NOMO-1 treated with DMSO at 0.1 percent for 48 hours (cell line): ENCODE measurements at regions not wholly inside any gene's neighbourhood (a gene's known extent, or its start where the extent isn't known, plus 50 kb on each side); places are given as distances from the start of the nearest gene placed in this dataset.
"Not testable (repeated sequence)": the region's sequence is repeated elsewhere in the genome, so short reads cannot be mapped to it uniquely, and the experiment has no call there.

Experiments
- DNase-seq: peaks from one replicate; lab custom pipeline; 2025; ENCODE audit not compliant: unreplicated experiment; lab: John Stamatoyannopoulos, UW

DNA sequence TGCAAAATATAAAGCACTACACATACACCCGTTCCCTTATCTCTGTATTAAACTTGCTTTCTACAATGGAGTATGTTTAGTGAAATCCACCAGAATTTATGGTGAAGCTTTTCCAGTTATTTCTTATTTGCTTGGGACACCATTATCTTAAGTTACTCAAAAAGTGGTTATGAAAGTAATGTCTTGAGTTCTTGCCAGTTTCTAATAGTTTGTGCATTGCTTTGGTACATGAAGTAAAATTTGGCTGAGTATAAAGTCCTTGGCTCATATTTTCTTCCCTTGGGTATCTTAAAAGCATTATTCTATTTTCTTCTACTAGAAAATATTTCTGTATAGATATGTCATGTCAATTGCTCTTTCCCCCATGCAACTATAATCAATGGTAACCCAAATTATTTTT is 85.2 kb downstream of the POLR1F start:
- no peak for DNase-seq

GRCh38 chr7:19621740-19622139 is 87.1 kb downstream of the POLR1F start:
- no peak for DNase-seq

DNA sequence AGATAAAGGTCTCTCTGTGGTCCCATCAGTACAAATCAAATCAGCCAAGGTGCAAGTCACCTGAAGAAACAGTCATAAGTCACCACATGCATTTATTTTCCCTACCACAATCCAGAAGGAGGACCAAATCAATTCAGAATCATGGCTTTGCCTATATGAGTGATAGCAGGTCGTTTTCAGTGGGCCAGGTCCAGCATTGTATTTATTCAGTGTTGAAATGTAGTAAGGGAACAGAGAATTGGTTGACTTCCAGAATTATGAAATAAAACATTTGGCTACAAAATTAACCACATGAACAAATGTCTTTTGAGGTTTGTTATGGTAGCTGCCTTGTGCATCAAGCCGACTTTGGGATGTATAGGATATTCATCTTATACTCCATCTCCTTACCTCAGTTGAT is 88.4 kb downstream of the POLR1F start:
- DNase-seq, result no peak

- no peak for DNase-seq
These were observed 89.7 kb downstream of the POLR1F start for GRCh38 chr7:19619122-19619521.

DNA sequence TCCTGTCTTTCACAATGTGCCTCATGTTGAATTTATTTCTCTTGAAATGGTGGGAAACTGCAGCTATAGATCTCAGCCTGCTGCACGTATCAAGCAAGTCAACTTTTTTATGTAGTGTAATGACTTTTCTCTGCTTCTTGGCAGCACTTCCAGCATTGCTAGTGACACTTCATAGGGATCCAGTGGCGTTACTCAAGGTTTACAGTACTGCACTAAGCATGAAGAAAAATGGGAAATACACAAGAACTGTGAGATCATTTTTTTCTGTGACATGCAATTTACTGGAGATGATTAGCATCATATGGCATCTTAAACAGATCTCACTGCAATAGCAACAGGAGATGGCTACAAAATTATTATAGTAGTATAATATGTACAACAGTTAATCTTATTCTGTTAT is 90.9 kb downstream of the POLR1F start:
- DNase-seq, result no peak

- no peak for DNase-seq
These were observed 98.5 kb downstream of the POLR1F start for GRCh38 chr7:19610194-19610943.

GRCh38 chr7:19589446-19589845 is 119.4 kb downstream of the POLR1F start:
- no peak for DNase-seq

GRCh38 chr7:19587291-19587690 is 121.5 kb downstream of the POLR1F start:
- peak; percentile 3 for DNase-seq

DNA sequence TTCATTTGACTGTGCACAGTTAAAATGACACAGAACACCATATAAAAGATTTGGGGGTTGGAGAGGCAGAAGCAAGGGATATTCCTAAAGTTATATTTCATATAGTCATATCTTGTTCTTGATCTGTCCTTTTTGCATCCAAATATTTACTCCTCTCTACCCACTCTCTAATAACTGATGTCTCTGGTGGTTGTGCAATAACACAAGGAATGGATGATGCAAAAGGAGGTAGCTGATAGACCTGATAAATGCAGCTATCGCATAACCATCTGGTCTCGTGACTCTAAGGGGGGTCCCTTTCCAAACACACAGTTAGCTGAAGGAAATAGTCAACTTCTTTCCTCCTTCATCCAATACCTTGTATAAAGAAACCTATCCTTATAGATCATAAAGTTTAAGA is 123.1 kb downstream of the POLR1F start:
- DNase-seq, result no peak

- DNase-seq, result no peak
These were observed 132.8 kb downstream of the POLR1F start for GRCh38 chr7:19575909-19576557.

DNA sequence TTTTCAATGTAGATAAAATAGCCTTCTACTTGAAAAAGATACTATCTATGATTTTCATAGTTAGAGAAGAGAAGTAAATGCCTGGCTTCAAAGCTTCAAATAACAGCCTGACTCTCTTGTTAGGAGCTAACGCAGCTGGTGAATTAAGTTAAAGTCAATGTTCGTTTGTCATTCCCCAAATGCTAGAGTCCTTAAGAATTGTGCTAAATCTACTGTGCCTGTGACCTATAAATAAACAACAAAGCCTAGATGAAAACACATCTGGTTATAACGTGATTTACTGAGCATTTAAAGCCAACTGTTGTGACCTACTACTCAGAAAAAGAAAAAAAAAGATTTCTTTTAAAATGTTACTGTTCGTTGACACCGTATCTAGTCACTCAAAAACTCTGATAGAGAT is 134.7 kb downstream of the POLR1F start:
- DNase-seq, result no peak

GRCh38 chr7:19572566-19572965 is 136.3 kb downstream of the POLR1F start:
- no peak for DNase-seq

- no peak for DNase-seq
These were observed 141.8 kb downstream of the POLR1F start for GRCh38 chr7:19567011-19567410.

DNA sequence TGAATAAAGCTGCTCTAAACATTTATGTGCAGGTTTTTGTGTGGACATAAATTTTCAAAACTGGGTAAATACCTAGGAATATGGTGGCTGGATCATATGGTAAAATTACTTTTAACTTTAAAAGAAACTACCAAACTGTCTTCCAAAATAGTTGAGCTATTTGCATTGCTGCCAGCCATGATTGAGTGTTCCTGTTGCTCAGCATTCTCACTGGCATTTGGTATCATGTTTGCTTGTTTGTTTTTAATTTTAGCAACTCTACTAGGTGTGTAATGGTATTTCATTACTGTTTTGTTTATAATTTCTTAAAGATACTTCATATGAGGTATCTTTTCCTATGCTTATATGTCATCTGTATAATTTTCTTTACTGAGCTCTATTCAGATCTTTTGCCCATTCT is 143.2 kb downstream of the POLR1F start:
- DNase-seq, result no peak

DNA sequence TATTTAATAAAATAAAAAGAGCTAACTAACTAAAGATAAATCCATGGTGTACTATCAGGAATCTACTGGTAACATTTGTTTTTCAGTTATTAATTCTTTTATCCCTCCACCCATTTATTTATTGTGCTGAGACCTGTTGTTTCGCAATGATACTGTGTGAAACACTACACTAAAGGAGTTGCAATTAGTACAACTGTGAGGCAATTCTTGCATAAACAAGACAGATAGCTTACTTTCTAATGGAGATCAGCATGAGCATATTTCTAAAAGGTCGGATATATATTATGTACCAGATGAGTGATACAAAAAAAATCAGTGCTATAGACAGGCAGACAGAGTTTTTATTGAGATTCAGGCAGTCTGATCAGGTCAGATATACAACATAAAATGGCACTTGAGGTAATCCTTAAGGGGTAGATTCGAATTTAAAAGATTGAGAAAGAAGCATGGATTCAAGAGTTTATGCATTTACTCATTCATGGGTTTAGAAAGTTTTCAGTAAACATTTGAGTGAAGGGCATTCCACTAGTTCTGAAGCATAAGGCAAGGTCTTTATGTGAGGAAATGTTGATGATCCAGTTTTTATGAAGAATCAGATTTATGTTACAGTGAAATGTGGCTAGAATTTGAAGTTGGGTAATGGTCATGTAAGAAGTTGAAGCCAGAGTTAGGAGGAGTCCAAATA is 147.6 kb downstream of the POLR1F start:
- no peak for DNase-seq

GRCh38 chr7:19560111-19560883 is 148.5 kb downstream of the POLR1F start:
- DNase-seq, result no peak

DNA sequence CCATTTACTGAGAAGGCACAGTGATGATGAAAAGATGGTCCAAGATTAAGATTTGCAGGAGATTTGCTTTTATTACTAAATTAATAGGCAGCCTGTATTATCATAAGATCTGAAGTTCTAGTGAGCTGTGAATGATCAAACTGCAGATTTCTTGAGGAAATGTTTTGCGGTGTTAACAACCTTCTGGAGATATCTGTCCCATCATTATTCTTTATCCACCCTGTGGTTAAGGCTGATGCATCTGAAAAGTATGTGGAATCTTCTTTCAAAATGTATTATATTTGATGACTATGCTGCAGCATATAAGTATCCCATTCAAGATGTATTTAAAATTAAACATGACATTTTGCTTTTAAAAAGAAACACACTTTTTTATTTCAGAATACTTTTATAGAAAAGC is 150.3 kb downstream of the POLR1F start:
- DNase-seq, result no peak

DNA sequence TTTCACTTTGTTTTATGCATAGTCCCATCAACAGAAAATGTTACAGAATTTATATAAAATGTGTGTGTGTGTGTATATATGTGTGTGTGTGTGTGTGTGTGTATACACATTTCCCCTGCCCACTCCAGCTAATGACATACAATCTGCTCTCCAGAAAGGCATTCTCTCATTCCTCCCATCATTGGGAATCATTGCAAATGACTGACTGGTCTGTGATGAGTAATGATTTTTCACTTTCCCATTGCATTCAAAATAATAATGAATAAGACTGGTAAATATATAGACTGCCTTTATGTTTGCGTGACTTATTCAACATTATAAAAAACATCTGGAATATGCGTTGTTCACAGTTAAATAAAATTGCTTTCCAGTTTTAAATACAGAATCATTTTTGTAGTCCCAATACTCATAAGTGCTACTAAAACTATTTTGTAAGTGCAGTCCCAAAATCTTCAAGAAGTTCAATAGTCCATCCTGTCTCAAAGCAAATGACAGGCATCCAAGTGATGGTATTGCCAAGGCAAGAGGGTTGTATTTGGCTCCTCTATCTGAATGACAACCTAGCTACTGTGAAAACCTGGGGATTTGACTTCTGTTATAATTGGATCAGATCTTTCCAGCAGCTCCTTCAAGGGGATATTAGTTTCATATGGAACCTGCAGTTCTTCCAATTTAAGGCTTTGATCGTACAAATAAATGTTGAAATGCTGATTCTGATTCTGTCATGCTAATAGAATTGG is 150.9 kb downstream of the POLR1F start:
- no peak for DNase-seq

DNA sequence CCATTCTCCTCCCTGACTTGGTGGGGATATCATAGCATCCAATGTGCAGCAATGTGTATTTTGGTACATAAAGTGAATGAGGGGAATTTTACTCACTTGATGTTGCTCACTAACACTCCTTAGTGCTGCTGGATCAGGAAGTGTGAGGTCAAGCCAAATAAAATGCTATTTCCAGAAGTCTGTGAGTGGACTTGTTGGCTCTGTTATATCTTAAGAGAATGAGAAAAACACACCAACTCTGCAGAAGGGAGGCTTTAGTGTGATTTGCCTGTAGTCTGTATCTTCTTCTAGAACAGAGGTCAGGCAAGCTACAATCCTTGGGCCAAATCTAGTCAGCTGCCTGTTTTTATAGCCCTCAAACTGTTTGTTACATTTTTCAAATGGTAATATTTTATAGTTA is 154.3 kb downstream of the POLR1F start:
- no peak for DNase-seq

GRCh38 chr7:19552576-19552975 is 156.3 kb downstream of the POLR1F start:
- no peak for DNase-seq

DNA sequence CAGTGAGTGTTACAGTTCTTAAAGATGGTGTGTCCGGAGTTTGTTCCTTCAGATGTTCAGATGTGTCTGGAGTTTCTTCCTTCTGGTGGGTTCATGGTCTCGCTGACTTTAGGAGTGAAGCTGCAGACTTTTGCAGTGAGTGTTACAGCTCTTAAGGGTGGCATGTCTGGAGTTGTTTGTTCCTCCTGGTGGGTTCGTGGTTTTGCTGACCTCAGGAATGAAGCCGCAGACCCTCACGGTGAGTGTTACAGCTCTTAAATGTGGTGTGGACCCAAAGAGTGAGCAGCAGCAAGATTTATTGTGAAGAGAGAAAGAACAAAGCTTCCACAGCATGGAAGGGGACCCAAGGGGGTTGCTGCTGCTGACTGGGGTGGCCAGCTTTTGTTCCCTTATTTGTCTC is 159.6 kb downstream of the POLR1F start:
- DNase-seq, result not testable (repeated sequence)
